ENCODE measurements at regions not wholly inside any gene's neighbourhood (a gene's known extent, or its start where the extent isn't known, plus 50 kb on each side); places are given as distances from the start of the nearest gene placed in this dataset.

- Histone ChIP-seq H3K27ac (ENCODE audit: insufficient read length, low read depth, low read length) (no peak overlapping the region), H3K4me2 (ENCODE audit: insufficient read depth, insufficient read length, low read length) (no peak overlapping the region), H2BK12ac (ENCODE audit: insufficient read length, low read depth, low read length) (no peak overlapping the region), H2BK20ac (ENCODE audit: low read depth, low read length, poor library complexity, severe bottlenecking) (no peak overlapping the region), H3K14ac (ENCODE audit: insufficient read depth, low read length) (no peak overlapping the region), H3K4me1 (ENCODE audit: insufficient read depth, low read length) (peaks cover 3% of the 10 kb centered on the region; the same call in 1 of the 2 replicates), H3K23me2 (ENCODE audit: insufficient read length, low read depth, low read length, poor library complexity, severe bottlenecking) (no peaks in the 10 kb centered on the region), H4K91ac (ENCODE audit: insufficient read length, low read depth, low read length) (no peak overlapping the region), H3K56ac (ENCODE audit: insufficient read length, low read depth, low read length) (no peak overlapping the region), H2AK5ac (ENCODE audit: insufficient read length, low read length) (no peak overlapping the region), H2BK5ac (ENCODE audit: insufficient read length, low read length) (no peak overlapping the region), H3T11ph (ENCODE audit: low read length) (no peak overlapping the region), H3K18ac (ENCODE audit: insufficient read length, low read depth, low read length) (no peak overlapping the region), H2AFZ (ENCODE audit: low read length) (no peak overlapping the region), H3K4ac (ENCODE audit: low read depth, low read length) (no peak overlapping the region), H4K5ac (ENCODE audit: insufficient read length, low read depth, low read length) (no peak overlapping the region), H3K27me3 (ENCODE audit: insufficient read depth, low read length) (no peaks in the 10 kb centered on the region), H4K8ac (replicated peaks; ENCODE audit: insufficient read length, low read depth, low read length) (no peak overlapping the region), H3K9ac (ENCODE audit: extremely low read depth, insufficient read length, low read length) (no peak overlapping the region), H3K79me1 (ENCODE audit: insufficient read depth, low read depth, low read length, poor library complexity, severe bottlenecking) (no peaks in the 10 kb centered on the region), H3K79me2 (ENCODE audit: insufficient read depth, low read length) (no peaks in the 10 kb centered on the region), H3K23ac (ENCODE audit: insufficient read length, low read depth, low read length) (no peak overlapping the region), H2BK120ac (ENCODE audit: low read depth, low read length, poor library complexity, severe bottlenecking) (no peak overlapping the region), H3K9me3 (ENCODE audit: control insufficient read depth, low read depth, low read length) (no peaks in the 10 kb centered on the region), H2BK15ac (ENCODE audit: low read depth, low read length) (no peak overlapping the region), H4K20me1 (ENCODE audit: control insufficient read depth, insufficient read depth, insufficient read length) (no peaks in the 10 kb centered on the region)
- Mint-ChIP-seq H3K9me3 (no peaks in the 10 kb centered on the region), H3K4me3 (no peak overlapping the region), H3K27ac (no peak overlapping the region), H3K4me1 (peaks cover 14 to 19% of the 10 kb centered on the region in 2 experiments), H3K36me3 (ENCODE audit: insufficient read depth in 1 of 3, low read depth in 3 of 3) (no peaks in the 10 kb centered on the region), H3K27me3 (ENCODE audit: low read depth) (no peaks in the 10 kb centered on the region)
- WGBS (ENCODE audit: extremely low coverage, insufficient read length, low lambda C conversion rate) = no CpG with 5 or more reads among the region's 6 CpGs
- no peak for DNase-seq
- TF ChIP-seq CTCF (conservative IDR thresholded peaks at IDR 0.05) = no peak
Measured at GRCh38 chr14:56963381-56963780, 153.1 kb upstream of the OTX2 start.

All from H9 (cell line).